Right atrium auricular region (tissue), 2 donors: ENCODE measurements at regions not wholly inside any gene's neighbourhood (a gene's known extent, or its start where the extent isn't known, plus 50 kb on each side); places are given as distances from the start of the nearest gene placed in this dataset.

Source experiments
- DNase-seq: peaks from one replicate; pipeline ENCODE4 v3.0.0-alpha.2; 2019; ENCODE audit warnings: low spot score
- H3K27ac ChIP-seq, 2 donors: fragments of 200-600 bp; sonication (generic); 1 replicate in 1 of 2; 2 replicates in 1 of 2; pipeline ENCODE4 v1.5.1; 2016 to 2019
- H3K27me3 ChIP-seq, 2 donors: fragments of 200-600 bp; sonication (generic); one replicate each; pipeline versions ENCODE4 v1.5.1 to v1.6.0; 2017 to 2019
- H3K36me3 ChIP-seq: fragments of 200-600 bp; sonication (generic); one replicate; pipeline ENCODE4 v1.5.1; 2016
- H3K4me1 ChIP-seq, 2 donors: fragments of 200-600 bp; sonication (generic); one replicate each; pipeline versions ENCODE4 v1.5.1 to v1.6.0; 2017 to 2019
- H3K4me3 ChIP-seq, 2 donors: fragments of 200-600 bp; sonication (generic); 1 replicate in 1 of 2; 2 replicates in 1 of 2; pipeline ENCODE4 v1.5.1; 2017 to 2019; ENCODE audit warnings: mild to moderate bottlenecking in 1 of 2, moderate library complexity in 1 of 2
- H3K9me3 ChIP-seq, 2 donors: fragments of 200-600 bp; sonication (generic); one replicate each; pipeline ENCODE4 v1.5.1; 2019
- CTCF ChIP-seq, 2 donors: fragments of 200-600 bp; sonication (generic); IDR thresholded peaks; one replicate each; pipeline ENCODE4 v1.5.1; 2019; ENCODE audit warnings: antibody characterized with exemption in 2 of 2

DNA sequence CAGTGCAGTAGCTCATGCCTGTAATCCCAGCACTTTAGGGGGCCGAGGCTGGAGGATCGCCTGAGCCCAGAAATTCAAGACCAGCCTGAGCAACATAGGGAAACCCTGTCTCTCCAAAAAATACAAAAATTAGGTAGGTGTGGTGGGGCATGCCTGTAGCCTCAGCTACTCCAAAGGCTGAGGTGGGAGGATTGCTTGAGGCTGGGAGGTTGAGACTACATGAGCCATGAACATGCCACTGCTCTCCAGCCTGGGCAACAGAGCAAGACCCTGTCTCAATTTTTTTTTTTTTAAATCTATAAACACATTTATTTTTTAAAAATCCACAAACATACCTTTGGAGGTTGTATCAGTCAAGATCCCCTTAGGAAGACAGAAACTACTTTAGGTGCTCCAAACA lies 326.3 kb downstream of the EPHA4 start:
- no peak for TF ChIP-seq CTCF (IDR thresholded peaks at IDR 0.05)
- Histone ChIP-seq H3K4me3 (no peak overlapping the region), H3K27ac (no peak overlapping the region), H3K27me3 (no peaks in the 10 kb centered on the region), H3K36me3 (no peaks in the 10 kb centered on the region), H3K4me1 (no peaks in the 10 kb centered on the region), H3K9me3 (no peaks in the 10 kb centered on the region)
- DNase-seq: no peak

GRCh38 chr2:221254299-221254698 lies 317.8 kb downstream of the EPHA4 start:
- Histone ChIP-seq H3K27ac (no peak overlapping the region), H3K9me3 (peaks cover 0 to 8% of the 10 kb centered on the region in 2 donors), H3K27me3 (no peaks in the 10 kb centered on the region), H3K36me3 (no peaks in the 10 kb centered on the region), H3K4me3 (no peak overlapping the region), H3K4me1 (no peaks in the 10 kb centered on the region)
- no peak for DNase-seq
- no peak for TF ChIP-seq CTCF (IDR thresholded peaks at IDR 0.05)

GRCh38 chr2:221255862-221256261 lies 316.2 kb downstream of the EPHA4 start:
- no peaks in the 10 kb centered on the region for H3K27me3 ChIP-seq
- H3K27ac ChIP-seq: no peak overlapping the region
- peaks cover 0 to 8% of the 10 kb centered on the region in 2 donors for H3K9me3 ChIP-seq
- H3K36me3 ChIP-seq: no peaks in the 10 kb centered on the region
- DNase-seq: no peak
- no peak overlapping the region for H3K4me3 ChIP-seq
- H3K4me1 ChIP-seq: no peaks in the 10 kb centered on the region
- TF ChIP-seq CTCF (IDR thresholded peaks at IDR 0.05): no peak

DNA sequence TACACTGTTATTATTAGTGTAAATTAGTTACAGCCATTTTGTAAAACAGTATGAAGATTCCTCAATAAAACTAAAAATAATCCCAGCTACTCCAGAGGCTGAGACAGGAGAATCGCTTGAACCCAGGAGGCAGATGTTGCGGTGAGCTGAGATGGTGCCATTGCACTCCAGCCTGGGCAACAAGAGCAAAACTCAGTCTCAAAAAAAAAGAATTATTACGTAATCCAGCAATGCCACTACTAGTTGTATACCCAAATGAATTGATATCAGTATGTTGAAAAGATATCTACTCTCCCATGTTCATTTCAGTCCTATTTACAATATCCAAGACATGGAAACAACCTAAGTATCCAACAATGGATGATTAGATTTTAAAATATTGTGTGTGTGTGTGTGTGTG lies 313.6 kb downstream of the EPHA4 start:
- Histone ChIP-seq H3K27ac (no peak overlapping the region), H3K27me3 (no peaks in the 10 kb centered on the region), H3K4me1 (no peaks in the 10 kb centered on the region), H3K36me3 (no peaks in the 10 kb centered on the region), H3K9me3 (peaks cover 0 to 8% of the 10 kb centered on the region in 2 donors), H3K4me3 (no peak overlapping the region)
- DNase-seq: no peak
- TF ChIP-seq CTCF (IDR thresholded peaks at IDR 0.05): no peak

- Histone ChIP-seq H3K4me1 (no peaks in the 10 kb centered on the region), H3K27ac (no peak overlapping the region), H3K36me3 (no peaks in the 10 kb centered on the region), H3K9me3 (no peaks in the 10 kb centered on the region), H3K4me3 (no peak overlapping the region), H3K27me3 (no peaks in the 10 kb centered on the region)
- TF ChIP-seq CTCF (IDR thresholded peaks at IDR 0.05): no peak
- DNase-seq: no peak
Measured at GRCh38 chr2:221262651-221263050, 309.5 kb downstream of the EPHA4 start.

DNA sequence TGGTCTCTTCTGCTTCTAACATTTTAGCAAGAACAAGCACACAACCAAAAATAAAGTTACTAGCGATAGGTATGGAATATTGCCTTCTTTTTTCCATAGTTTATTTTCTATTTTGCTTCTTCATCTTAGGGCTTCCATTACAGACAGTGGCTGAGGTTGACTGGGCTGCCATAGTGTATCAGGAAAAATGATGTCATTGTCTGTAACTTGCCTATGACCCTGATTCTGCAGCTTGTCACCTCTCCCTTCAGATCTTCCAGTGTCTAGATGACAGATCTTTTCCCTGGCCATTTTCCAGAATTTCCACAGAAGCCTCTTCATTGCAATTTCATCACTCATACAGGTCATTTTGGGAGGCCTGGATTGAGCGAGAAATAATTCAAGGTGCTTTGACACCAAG lies 308.5 kb downstream of the EPHA4 start:
- DNase-seq: no peak
- TF ChIP-seq CTCF (IDR thresholded peaks at IDR 0.05): no peak
- Histone ChIP-seq H3K4me1 (peaks cover 0 to 7% of the 10 kb centered on the region in 2 donors), H3K27me3 (no peaks in the 10 kb centered on the region), H3K9me3 (no peaks in the 10 kb centered on the region), H3K4me3 (no peak overlapping the region), H3K36me3 (no peaks in the 10 kb centered on the region), H3K27ac (no peak overlapping the region)
